ENCODE measurements at regions not wholly inside any gene's neighbourhood (a gene's known extent, or its start where the extent isn't known, plus 50 kb on each side); places are given as distances from the start of the nearest gene placed in this dataset.
"Not testable (repeated sequence)": the region's sequence is repeated elsewhere in the genome, so short reads cannot be mapped to it uniquely, and the experiment has no call there.

DNA sequence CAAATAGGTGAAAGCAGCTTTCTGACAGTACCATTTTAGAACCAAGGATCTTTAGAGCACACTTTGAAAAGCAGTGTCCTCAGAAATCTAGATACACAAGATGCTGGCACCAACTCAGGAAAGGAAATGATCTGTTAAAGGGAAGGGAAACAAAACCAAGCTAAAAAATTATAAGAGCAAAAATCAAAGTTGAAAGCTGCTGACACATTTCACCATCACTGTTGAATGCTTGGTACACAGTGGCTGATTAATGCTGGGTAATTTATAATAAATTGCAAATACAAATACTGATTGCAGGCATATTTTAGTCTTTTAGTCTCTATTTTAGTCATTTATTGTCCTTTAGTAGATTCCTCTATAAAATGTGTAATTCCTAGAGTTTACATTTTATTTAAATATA, 1540.1 kb upstream of the PCDH10 start:
- no peak for DNase-seq

DNA sequence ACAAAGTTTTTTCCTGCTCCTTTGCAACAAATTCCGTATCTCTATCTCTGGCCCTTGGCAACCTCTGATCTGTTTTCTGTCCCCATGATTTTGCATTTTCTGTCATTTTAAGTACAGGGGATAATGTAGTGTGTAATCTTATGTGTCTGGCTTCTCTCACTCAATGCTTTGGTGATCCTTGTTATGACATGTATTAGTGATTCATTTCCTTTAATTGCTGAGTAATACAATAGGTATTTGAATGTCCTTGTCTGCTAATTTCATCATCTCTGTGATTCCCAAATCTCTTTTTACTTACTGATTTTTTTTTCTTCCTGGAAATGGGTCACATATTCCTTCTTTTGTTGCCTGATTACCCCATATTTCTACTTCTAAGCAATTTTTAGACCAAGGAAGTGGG, 1538.6 kb upstream of the PCDH10 start:
- not testable (repeated sequence) for DNase-seq

DNA sequence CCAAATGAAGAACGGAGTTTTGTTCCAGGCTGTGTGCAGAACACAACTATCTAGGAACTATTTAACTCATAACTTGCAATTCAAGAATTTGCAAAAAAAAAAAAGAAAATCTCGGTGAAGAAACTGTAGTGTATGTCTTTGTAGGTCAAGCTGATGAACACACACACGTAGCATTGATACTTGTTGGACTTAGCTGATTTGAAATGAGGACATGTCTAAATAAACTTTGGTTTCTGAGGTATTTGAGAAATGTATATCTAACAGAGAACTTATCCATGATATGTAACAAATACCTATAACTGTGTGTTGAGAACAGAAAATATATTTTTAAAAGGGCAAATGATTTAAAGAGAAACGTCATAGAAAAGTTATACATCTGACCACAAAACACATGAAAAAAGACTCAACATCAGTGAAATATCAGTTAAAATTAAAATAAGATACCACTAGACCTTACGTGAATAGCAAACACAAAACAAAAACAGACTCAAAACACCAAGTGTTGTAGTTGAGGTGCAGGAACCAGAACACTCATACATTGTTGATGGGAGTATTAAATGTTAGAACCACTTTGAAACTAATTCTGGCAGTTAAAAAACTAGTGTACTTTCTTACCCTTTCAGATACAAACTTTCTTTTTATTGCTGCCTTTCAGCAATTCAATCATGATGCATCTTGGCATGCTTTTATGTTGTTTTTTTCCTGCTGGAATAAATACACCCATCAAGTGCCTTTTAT, 1535.8 kb upstream of the PCDH10 start:
- DNase-seq, result no peak

DNA sequence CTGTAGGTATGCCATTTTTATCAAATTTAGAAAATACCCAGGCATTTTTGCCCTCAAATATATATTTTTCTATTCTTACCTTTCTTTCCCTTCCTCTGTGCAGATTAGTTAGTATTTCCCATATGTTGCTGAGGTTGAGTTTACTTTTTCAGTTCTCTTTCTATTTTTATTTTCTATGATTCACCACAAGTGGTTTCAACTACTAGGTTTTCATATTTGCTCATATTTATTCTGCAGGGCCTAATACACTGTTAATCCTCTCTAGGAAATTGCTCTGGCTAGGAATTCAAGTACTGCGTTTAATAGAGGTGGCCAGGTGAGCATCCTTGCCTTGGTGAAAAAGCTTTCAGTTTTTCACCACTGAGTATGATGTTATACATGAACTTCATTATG, 1535.3 kb upstream of the PCDH10 start:
- DNase-seq, result no peak

DNA sequence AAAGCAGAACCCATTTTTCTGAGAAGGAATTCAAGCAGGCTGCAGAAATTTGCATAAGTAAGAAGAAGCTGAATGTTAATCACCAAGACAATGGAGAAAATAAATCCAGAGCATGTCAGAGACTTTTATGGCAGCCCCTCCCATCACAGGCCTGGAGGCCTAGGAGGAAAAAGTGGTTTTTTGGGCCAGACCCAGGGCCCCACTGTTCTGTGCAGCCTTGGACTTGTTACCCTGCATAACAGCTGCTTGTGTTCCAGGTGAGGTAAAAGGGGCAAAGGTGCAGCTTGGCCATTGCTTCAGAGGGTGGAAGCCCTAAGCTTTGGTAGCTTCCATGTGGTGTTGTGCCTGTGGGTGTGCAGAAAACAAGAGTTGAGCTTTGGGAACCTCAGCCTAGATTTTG, 1516.2 kb upstream of the PCDH10 start:
- DNase-seq, result no peak

DNA sequence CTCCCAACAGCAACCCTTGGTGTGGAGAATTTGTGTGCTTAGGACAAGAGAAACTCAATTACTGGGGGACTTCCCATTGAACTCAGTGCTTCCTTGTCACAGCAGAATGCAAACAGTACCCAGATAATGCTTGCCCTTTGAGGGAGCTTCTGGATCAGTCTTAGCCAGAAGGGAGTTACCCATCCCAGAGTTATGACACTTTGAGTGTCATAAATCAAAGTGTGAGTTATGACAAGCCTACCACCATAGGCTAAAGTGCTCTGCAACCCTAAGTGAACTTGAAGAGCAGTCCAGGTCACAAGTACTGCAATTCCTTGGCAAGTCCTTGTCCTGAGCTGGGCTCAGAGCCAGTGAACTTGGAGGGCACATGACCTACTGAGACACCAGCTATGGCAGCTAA, 1513.9 kb upstream of the PCDH10 start:
- DNase-seq, result no peak

DNA sequence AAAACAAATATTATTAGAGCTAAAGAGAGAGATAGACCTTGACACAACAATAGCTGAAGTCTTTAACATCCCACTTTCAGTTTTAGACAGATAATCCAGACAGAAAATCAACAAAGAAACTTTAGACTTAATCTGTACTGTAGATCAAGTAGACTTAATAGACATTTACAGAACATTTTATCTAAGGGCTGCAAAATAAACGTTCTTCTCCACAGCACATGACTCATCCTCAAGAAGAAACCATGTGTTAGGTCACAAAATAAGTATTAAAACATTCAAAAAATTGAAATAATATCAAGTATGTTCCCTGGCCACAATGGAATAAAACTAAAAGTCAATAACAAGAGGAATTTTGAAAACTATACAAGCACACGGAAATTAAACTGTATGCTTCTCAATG, 1510.3 kb upstream of the PCDH10 start:
- DNase-seq, result no peak

DNA sequence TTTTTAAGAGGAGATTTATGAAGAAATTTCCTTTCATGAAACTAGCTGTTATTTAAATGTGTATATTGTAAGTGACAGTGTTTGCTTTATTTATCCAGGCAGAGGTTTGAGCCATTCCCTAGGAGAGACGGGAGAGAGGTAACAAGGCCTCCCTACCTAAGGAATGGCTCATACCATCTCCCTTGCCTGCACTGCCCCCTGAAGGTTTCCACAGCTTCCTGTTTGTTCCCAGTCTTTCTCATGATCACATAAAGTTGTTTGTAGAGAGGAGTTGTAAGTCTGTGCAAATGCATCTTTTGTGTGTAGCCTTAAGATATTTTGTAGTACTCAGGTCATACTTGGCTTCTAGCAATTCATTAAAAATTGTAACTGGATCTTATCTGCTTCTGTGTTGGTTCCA, 1504.5 kb upstream of the PCDH10 start:
- no peak for DNase-seq

DNA sequence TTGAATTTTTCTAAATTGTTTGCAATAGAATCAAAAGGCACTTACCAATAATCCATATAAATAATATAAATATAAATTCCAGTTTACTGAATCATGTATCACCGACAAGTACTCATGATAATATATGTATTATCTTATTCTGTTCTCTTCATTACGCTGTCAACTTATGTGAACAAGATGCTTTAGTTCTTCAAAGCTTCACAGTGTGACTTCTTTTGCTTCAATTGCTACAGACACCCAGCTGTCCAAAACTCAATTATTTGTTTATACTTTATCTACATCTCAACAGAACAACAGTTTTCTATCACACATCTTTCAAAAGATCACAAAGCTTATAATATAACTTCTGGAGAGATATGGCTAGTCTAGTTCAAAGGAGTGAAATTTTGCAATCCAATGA, 1499.9 kb upstream of the PCDH10 start:
- no peak for DNase-seq

DNA sequence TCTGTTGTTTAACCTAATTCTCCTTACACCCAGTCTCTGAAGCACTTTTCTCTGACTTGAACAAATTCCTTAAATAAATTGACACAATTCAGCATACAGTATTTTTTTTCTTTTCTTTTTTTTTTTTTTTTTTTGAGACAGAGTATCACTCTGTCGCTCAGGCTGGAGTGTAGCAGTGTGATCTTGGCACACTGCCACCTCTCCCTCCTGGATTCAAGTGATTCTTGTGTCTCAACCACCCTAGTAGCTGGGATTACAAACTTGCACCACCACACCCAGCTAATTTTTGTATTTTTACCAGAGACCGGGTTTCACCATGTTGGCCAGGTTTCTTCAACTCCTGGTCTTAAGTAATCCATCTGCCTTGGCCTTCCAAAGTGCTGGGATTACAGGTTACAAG, 1498.1 kb upstream of the PCDH10 start:
- DNase-seq, result no peak

DNA sequence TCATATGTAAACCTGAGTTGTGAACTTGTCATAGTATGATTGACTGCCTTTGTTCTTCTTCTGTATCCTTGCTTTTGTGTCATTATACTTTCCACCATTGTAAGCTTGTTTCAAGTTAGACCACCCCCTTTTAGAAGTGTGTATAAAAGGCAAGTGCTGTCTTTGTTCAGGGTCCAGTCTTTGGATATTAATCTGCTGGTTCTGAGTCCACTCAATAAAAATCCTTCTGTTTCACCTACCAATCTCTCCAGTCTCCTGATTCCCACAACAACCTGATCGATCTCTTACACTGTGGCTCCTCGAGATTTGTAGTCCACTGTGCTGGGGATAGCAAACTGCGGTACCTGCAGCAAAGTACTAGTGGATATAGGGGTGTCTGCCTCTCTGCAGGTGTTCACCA, 1465.8 kb upstream of the PCDH10 start:
- DNase-seq, result not testable (repeated sequence)

DNA sequence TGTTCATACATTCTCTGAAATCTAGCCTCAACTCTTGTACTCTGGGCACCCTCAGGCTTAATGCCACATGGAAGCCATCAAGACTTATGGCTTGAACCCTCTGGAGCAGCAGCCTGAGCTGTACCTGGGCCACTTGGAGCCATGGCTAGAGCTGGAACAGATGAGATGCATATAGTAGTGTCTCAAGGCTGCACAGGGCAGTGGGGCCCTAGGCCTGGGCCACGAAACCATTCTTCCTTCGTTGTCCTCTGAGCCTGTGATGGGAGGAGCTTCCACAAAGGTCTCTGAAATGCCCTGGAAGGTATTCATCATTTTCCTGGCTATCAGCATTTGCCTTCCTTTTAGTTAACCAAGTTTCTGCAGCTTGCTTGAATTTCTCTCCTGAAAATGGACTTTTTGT, 1427.2 kb upstream of the PCDH10 start:
- no peak for DNase-seq

DNA sequence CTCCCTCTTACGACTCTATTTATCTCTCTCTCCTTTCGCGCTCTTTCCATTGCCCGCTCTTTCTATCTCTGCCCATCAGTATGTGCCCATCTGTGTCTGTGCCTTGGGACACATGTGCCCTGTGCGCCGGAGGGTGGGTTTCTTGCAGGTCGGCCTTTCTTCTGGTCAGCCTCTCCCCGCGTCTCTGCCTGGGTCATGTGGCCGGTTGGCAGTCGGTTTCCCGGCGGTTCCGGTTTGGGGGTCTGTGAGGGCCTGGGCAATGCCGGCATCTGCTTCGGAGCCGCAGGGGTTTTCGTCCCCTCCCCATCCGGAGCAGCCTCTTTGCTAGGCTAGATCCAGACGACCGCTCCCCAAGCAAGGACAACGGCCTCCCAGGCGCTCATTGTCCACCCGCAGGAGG, 1426.0 kb upstream of the PCDH10 start:
- not testable (repeated sequence) for DNase-seq

DNA sequence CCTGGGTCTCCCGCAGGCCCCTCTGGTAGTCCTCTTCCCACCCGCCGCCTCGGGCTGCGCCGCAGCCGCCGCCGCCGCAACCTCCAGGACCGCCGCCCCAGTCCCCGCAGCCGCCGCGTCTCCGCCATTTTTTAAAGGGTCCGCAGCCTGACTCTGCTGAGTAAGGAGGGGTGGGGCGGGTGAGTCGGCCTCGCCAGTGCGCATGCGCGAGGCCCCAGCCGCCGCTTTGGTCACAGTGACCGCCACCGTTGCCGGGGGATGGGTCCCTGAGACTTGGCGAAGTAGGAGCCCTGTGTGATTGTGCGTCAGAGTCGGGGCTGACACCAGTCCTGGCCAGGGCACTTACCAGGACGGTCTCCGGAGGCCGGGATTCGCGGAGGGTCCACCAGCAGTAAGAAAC, 1424.2 kb upstream of the PCDH10 start:
- DNase-seq, result peak; percentile 4

DNA sequence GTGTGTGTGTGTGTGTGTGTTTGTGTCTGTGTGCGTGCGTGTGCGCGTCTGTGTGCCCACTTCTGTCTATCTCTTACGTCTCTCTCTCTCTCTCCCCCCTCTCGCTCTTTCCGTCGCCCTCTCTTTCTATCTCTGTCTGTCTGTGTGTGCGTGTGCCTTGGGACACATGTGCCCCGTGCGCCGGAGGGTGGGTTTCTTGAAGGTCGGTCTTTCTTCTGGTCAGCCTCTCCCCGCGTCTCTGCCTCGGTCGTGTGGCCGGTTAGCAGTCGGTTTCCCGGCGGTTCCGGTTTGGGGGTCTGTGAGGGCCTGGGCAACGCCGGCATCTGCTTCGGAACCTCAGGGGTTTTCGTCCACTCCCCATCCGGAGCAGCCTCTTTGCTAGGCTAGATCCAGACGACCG, 1423.6 kb upstream of the PCDH10 start:
- DNase-seq, result not testable (repeated sequence)

DNA sequence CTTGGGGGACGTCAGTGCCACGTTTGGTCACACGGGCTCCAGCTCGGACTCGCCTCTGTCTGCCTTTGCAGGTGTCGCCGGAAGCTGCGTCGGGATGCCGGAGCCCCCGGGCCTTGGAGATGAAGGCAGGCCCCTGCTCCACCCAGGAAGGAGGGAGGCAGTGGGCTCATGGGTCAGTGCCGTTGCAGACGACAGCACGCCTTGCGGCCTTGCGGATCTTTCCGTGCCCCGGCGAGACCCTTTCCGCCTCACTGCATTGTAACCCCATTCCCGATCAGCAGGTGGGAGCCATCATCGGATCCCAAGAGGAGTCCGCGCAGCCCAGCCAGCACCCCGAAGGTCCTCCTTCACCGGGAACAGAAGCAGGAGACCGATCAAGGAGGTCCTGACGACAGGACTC, 1422.2 kb upstream of the PCDH10 start:
- DNase-seq, result not testable (repeated sequence)

DNA sequence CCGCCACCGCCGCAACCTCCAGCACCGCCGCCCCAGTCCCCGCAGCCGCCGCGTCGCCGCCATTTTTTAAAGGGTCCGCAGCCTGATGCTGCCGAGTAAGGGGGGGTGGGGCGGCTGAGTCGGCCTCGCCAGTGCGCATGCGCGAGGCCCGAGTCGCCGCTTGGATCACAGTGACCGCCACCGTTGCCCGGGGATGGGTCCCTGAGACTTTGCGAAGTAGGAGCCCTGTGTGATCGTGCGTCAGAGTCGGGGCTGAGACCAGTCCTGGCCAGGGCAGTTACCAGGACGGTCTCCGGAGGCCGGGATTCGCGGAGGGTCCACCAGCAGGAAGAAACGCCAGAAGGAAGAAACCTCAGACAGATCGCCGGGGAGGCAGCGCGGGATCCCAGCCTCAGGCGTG, 1421.7 kb upstream of the PCDH10 start:
- DNase-seq, result not testable (repeated sequence)

DNA sequence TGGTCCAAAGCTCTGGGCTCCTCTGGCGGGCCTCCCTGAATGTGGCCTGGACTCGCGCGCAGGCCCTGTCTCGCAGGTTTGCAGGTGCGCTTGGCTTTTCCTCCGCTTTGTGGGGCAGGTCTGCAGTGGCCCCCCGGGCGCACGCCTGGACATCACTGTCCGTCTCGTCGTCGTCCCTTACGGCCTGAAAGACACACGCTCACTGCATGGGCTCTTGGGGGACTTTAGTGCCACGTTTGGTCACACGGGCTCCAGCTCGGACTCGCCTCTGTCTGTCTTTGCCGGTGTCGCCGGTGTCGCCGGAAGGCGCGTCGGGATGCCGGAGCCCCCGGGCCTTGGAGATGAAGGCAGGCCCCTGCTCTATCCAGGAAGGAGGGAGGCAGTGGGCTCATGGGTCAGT, 1419.9 kb upstream of the PCDH10 start:
- DNase-seq, result not testable (repeated sequence)

DNA sequence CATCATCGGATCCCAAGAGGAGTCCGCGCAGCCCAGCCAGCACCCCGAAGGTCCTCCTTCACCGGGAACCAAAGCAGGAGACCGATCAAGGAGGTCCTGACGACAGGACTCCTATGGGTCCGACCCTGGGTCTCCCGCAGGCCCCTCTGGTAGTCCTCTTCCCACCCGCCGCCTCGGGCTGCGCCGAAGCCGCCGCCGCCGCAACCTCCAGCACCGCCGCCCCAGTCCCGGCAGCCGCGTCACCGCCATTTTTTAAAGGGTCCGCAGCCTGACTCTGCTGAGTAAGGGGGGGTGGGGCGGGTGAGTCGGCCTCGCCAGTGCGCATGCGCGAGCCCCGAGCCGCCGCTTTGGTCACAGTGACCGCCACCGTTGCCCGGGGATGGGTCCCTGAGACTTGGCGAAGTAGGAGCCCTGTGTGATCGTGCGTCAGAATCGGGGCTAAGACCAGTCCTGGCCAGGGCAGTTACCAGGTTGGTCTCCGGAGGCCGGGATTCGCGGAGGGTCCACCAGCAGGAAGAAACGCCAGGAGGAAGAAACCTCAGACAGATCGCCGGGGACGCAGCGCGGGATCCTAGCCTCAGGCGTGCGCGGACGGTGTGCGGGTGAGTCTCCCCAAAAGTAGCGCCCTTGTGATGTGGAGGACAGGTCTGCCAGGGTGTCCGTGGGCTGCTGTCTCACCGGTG, 1419.2 kb upstream of the PCDH10 start:
- DNase-seq, result not testable (repeated sequence)

DNA sequence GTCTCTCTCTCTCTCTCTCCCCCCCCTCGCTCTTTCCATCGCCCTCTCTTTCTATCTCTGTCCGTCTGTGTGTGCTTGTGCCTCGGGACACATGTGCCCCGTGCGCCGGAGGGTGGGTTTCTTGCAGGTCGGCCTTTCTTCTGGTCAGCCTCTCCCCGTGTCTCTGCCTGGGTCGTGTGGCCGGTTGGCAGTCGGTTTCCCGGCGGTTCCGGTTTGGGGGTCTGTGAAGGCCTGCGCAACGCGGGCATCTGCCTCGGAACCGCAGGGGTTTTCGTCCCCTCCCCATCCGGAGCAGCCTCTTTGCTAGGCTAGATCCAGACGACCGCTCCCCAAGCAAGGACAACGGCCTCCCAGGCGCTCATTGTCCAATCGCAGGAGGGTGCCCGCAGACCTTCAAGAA, 1418.5 kb upstream of the PCDH10 start:
- DNase-seq, result not testable (repeated sequence)

DNA sequence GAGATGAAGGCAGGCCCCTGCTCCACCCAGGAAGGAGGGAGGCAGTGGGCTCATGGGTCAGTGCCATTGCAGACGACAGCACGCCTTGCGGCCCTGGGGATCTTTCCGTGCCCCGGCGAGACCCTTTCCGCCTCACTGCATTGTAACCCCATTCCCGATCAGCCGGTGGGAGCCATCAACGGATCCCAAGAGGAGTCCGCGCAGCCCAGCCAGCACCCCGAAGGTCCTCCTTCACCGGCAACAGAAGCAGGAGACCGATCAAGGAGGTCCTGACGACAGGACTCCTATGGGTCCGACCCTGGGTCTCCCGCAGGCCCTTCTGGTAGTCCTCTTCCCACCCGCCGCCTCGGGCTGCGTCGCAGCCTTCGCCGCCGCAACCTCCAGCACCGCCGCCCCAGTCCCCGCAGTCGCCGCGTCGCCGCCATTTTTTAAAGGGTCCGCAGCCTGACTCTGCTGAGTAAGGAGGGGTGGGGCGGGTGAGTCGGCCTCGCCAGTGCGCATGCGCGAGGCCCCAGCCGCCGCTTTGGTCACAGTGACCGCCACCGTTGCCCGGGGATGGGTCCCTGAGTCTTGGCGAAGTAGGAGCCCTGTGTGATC, 1417.0 kb upstream of the PCDH10 start:
- not testable (repeated sequence) for DNase-seq

DNA sequence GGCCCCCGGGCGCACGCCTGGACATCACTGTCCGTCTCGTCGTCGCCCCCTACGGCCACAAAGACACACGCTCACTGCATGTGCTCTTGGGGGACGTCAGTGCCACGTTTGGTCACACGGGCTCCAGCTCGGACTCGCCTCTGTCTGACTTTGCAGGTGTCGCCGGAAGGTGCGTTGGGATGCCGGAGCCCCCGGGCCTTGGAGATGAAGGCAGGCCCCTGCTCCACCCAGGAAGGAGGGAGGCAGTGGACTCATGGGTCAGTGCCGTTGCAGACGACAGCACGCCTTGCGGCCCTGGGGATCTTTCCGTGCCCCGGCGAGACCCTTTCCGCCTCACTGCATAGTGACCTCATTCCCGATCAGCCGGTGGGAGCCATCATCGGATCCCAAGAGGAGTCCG, 1414.8 kb upstream of the PCDH10 start:
- DNase-seq, result not testable (repeated sequence)

DNA sequence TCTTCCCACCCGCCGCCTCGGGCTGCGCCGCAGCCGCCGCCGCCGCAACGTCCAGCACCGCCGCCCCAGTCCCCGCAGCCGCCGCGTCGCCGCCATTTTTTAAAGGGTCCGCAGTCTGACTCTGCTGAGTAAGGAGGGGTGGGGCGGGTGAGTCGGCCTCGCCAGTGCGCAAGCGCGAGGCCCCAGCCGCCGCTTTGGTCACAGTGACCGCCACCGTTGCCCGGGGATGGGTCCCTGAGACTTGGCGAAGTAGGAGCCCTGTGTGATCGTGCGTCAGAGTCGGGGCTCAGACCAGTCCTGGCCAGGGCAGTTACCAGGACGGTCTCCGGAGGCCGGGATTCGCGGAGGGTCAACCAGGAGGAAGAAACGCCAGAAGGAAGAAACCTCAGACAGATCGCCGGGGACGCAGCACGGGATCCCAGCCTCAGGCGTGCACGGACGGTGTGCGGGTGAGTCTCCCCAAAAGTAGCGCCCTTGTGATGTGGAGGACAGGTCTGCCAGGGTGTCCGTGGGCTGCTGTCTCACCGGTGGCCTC, 1414.2 kb upstream of the PCDH10 start:
- DNase-seq, result not testable (repeated sequence)

DNA sequence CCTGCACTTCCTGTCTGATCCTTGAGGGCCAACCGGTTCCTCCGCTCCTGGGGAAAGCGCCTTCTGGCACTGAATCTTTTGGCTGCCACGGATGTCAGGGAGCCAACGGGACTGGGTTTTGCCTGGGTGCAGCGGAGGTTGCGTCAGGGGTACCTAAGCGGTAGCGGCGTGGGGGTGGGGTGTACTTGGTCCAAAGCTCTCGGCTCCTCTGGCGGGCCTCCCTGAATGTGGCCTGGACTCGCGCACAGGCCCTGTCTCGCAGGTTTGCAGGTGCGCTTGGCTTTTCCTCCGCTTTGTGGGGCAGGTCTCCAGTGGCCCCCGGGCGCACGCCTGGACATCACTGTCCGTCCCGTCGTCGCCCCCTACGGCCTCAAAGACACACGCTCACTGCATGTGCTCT, 1410.1 kb upstream of the PCDH10 start:
- not testable (repeated sequence) for DNase-seq

All from COR-L47 (cell line).